Loucy (cell line): ENCODE measurements at regions not wholly inside any gene's neighbourhood (a gene's known extent, or its start where the extent isn't known, plus 50 kb on each side); places are given as distances from the start of the nearest gene placed in this dataset.

Source experiments
- EZH2phosphoT487 ChIP-seq: fragments of 200-600 bp; IDR thresholded peaks from 2 replicates; pipeline ENCODE4 v1.6.1; 2018; ENCODE audit warnings: antibody characterized with exemption, mild to moderate bottlenecking, moderate library complexity, borderline replicate concordance
- TF ChIP-seq, protein P1 (sequence below): fragments of 200-600 bp; sonication (generic); conservative IDR thresholded peaks from 2 replicates; pipeline ENCODE4 v1.5.1; 2014; ENCODE audit warnings: mild to moderate bottlenecking, antibody characterized with exemption, low read length

DNA sequence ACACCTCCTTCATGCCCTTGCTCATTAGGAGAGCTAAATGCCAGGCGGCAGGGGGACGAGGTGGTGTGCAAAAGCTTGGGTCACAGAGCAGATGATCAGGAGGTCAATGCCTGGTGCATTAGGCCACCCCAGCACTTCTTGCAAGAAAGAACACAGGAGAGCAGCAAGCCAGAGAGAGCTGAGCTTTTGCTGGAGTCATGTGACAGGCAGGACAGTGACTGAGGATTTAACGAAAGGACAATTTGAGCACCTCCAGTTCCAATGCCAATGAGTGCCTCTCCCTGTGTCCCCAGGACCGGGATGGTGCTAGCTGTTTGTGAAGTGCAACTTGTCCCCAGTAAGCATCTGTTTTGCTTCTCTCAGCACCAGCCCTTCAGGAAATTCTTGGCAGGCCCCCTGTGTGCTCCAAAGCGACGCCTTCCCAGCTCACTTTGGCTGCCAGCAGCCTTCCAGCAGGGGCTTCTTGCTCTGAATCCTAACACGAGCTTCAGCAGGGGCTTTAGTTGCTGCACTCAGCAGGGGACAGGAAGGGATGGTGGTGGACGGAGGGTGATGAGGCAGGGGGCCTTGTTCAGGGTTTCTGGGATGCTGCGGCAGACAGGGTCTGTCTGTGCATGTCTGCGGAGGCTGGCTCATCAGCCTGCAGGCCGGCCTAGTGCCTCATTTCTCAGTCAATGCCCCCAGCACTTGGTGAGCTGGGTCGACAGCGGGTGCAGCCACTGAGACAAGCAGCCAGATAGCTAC, 368.1 kb downstream of the RPS24 start:
- TF ChIP-seq, protein P1, sequence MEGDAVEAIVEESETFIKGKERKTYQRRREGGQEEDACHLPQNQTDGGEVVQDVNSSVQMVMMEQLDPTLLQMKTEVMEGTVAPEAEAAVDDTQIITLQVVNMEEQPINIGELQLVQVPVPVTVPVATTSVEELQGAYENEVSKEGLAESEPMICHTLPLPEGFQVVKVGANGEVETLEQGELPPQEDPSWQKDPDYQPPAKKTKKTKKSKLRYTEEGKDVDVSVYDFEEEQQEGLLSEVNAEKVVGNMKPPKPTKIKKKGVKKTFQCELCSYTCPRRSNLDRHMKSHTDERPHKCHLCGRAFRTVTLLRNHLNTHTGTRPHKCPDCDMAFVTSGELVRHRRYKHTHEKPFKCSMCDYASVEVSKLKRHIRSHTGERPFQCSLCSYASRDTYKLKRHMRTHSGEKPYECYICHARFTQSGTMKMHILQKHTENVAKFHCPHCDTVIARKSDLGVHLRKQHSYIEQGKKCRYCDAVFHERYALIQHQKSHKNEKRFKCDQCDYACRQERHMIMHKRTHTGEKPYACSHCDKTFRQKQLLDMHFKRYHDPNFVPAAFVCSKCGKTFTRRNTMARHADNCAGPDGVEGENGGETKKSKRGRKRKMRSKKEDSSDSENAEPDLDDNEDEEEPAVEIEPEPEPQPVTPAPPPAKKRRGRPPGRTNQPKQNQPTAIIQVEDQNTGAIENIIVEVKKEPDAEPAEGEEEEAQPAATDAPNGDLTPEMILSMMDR, result no peak
- no peak for TF ChIP-seq EZH2phosphoT487
